Neural cell (in vitro differentiated cells): ENCODE measurements at regions not wholly inside any gene's neighbourhood (a gene's known extent, or its start where the extent isn't known, plus 50 kb on each side); places are given as distances from the start of the nearest gene placed in this dataset.

Experiments
- H2AFZ ChIP-seq: fragments of 200-600, 300-800 bp; sonication (generic), shearing (Covaris generic); 2 replicates; pipeline ENCODE4 v1.6.0; 2014; ENCODE audit warnings: low read depth, mild to moderate bottlenecking, antibody characterized with exemption, low read length, moderate library complexity
- H3F3A ChIP-seq: fragments of 200-600 bp; shearing (Covaris generic); 2 replicates; pipeline ENCODE4 v1.6.1; 2016; ENCODE audit warnings: mild to moderate bottlenecking, moderate library complexity, mixed read lengths, antibody characterized with exemption, low read length; ENCODE audit not compliant: insufficient read depth, poor library complexity, severe bottlenecking
- H3K27ac ChIP-seq: fragments of 200-600, 300-800 bp; sonication (generic), shearing (Covaris generic); 2 replicates; pipeline ENCODE4 v1.5.1; 2014; ENCODE audit warnings: mild to moderate bottlenecking, low read length, moderate library complexity
- H3K27me3 ChIP-seq: fragments of 300-800, 200-600 bp; sonication (generic), shearing (Covaris generic); 2 replicates; pipeline ENCODE4 v1.6.0; 2014; ENCODE audit warnings: mild to moderate bottlenecking, low read depth, low read length, moderate library complexity; ENCODE audit not compliant: insufficient read depth
- H3K36me3 ChIP-seq: fragments of 300-800, 200-600 bp; sonication (generic), shearing (Covaris generic); 2 replicates; pipeline ENCODE4 v1.5.1; 2014; ENCODE audit warnings: mild to moderate bottlenecking, antibody characterized with exemption, low read length, moderate library complexity; ENCODE audit not compliant: insufficient read depth
- H3K4me2 ChIP-seq: fragments of 300-800, 200-600 bp; sonication (generic), shearing (Covaris generic); 2 replicates; pipeline ENCODE4 v1.6.0; 2014; ENCODE audit warnings: mild to moderate bottlenecking, low read length
- H3K4me3 ChIP-seq: fragments of 300-800, 200-600 bp; sonication (generic), shearing (Covaris generic); 2 replicates; pipeline ENCODE4 v1.5.1; 2014; ENCODE audit warnings: mild to moderate bottlenecking, low read length, moderate library complexity
- H3K79me2 ChIP-seq: fragments of 200-600 bp; shearing (Covaris generic); replicated peaks from 2 replicates; pipeline ENCODE4 v1.6.0; 2014; ENCODE audit warnings: mild to moderate bottlenecking, low read length, moderate library complexity; ENCODE audit not compliant: insufficient read depth
- H3K9ac ChIP-seq: fragments of 300-800, 200-600 bp; sonication (generic), shearing (Covaris generic); 2 replicates; pipeline ENCODE4 v1.6.1; 2016; ENCODE audit warnings: mild to moderate bottlenecking, low read length, mixed read lengths
- H3K9me2 ChIP-seq: fragments of 200-600 bp; shearing (Covaris generic); 2 replicates; pipeline ENCODE4 v1.6.1; 2016; ENCODE audit warnings: mild to moderate bottlenecking, low read length, mixed read lengths; ENCODE audit not compliant: insufficient read depth
- H3K9me3 ChIP-seq: fragments of 200-600, 300-800 bp; sonication (generic), shearing (Covaris generic); 2 replicates; pipeline ENCODE4 v1.6.1; 2016; ENCODE audit warnings: mild to moderate bottlenecking, mixed run types, low read length, moderate library complexity, mixed read lengths
- H4K20me1 ChIP-seq: fragments of 200-600 bp; shearing (Covaris generic); 2 replicates; pipeline ENCODE4 v1.6.1; 2016; ENCODE audit warnings: mild to moderate bottlenecking, mixed run types; ENCODE audit not compliant: insufficient read depth
- EP300 ChIP-seq: fragments of 450-650 bp; conservative IDR thresholded peaks from 2 replicates; pipeline ENCODE4 v1.6.1; 2014; ENCODE audit warnings: antibody characterized with exemption, mild to moderate bottlenecking, moderate library complexity; ENCODE audit not compliant: poor library complexity, severe bottlenecking
- EZH2 ChIP-seq: fragments of 200-600, 300-800 bp; shearing (Covaris generic), sonication (generic); IDR thresholded peaks from 2 replicates; pipeline ENCODE4 v1.6.1; 2014; ENCODE audit warnings: antibody characterized with exemption, low read length, borderline replicate concordance, mild to moderate bottlenecking; ENCODE audit not compliant: insufficient read depth, poor library complexity, severe bottlenecking
- MXI1 ChIP-seq: fragments of 450-650 bp; conservative IDR thresholded peaks from 2 replicates; pipeline ENCODE4 v1.6.1; 2014; ENCODE audit warnings: antibody characterized with exemption, mild to moderate bottlenecking; ENCODE audit not compliant: poor library complexity, severe bottlenecking
- POLR2AphosphoS5 ChIP-seq: IDR thresholded peaks from 2 replicates; pipeline ENCODE4 v1.6.1; 2012
- RAD21 ChIP-seq: fragments of 450-650 bp; conservative IDR thresholded peaks from 2 replicates; pipeline ENCODE4 v1.6.1; 2014; ENCODE audit warnings: antibody characterized with exemption, mild to moderate bottlenecking, moderate library complexity
- SMC3 ChIP-seq: fragments of 450-650 bp; conservative IDR thresholded peaks from 2 replicates; pipeline ENCODE4 v1.6.1; 2014; ENCODE audit warnings: antibody characterized with exemption, mild to moderate bottlenecking, moderate library complexity; ENCODE audit not compliant: poor library complexity
- TAF1 ChIP-seq: IDR thresholded peaks from 2 replicates; pipeline ENCODE4 v1.6.1; 2012; ENCODE audit warnings: low read depth
- TF ChIP-seq, protein P1 (sequence below): fragments of 450-650 bp; IDR thresholded peaks from 2 replicates; pipeline ENCODE4 v1.5.1; 2014; ENCODE audit warnings: antibody characterized with exemption, mild to moderate bottlenecking, moderate library complexity; ENCODE audit not compliant: poor library complexity, severe bottlenecking
- TF ChIP-seq, protein P2 (sequence below): IDR thresholded peaks from 2 replicates; pipeline ENCODE4 v1.6.1; 2012; ENCODE audit warnings: borderline replicate concordance

DNA sequence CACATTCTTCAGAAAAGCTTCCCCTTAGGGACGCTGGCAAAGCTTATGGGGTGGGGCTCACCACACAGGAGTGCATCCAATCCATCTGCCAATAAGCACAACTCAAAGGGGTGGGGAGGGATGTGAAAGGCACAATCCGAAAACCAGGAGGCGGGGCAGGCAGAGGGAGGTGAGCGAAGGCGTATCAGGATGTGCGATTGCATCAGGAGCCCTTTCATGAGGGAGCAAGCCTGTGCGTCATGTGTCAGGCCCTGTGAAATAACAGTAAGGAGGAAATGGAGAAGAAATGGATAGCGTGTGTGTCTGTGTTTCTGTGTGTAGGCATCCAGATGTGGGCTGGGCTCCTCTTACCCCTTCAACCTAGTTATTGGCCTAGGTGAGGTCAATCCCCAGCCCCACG lies 382.4 kb upstream of the CDH4 start:
- H3K9me2 ChIP-seq: no peaks in the 10 kb centered on the region
- H3K27me3 ChIP-seq: no peaks in the 10 kb centered on the region
- no peaks in the 10 kb centered on the region for H4K20me1 ChIP-seq
- H2AFZ ChIP-seq: no peak overlapping the region
- no peaks in the 10 kb centered on the region for H3K36me3 ChIP-seq
- no peaks in the 10 kb centered on the region for H3F3A ChIP-seq
- no peak overlapping the region for H3K4me3 ChIP-seq
- no peaks in the 10 kb centered on the region for H3K79me2 ChIP-seq
- peak overlapping the region; percentile 42 for H3K27ac ChIP-seq
- H3K4me2 ChIP-seq: no peak overlapping the region
- H3K9ac ChIP-seq: peak overlapping the region; percentile 20
- H3K9me3 ChIP-seq: no peaks in the 10 kb centered on the region
- TF ChIP-seq RAD21: no peak
- TF ChIP-seq EP300: no peak
- no peak for TF ChIP-seq TAF1
- no peak for TF ChIP-seq EZH2
- no peak for TF ChIP-seq POLR2AphosphoS5
- no peak for TF ChIP-seq MXI1
- TF ChIP-seq, protein P1, sequence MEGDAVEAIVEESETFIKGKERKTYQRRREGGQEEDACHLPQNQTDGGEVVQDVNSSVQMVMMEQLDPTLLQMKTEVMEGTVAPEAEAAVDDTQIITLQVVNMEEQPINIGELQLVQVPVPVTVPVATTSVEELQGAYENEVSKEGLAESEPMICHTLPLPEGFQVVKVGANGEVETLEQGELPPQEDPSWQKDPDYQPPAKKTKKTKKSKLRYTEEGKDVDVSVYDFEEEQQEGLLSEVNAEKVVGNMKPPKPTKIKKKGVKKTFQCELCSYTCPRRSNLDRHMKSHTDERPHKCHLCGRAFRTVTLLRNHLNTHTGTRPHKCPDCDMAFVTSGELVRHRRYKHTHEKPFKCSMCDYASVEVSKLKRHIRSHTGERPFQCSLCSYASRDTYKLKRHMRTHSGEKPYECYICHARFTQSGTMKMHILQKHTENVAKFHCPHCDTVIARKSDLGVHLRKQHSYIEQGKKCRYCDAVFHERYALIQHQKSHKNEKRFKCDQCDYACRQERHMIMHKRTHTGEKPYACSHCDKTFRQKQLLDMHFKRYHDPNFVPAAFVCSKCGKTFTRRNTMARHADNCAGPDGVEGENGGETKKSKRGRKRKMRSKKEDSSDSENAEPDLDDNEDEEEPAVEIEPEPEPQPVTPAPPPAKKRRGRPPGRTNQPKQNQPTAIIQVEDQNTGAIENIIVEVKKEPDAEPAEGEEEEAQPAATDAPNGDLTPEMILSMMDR: no peak
- TF ChIP-seq, protein P2, sequence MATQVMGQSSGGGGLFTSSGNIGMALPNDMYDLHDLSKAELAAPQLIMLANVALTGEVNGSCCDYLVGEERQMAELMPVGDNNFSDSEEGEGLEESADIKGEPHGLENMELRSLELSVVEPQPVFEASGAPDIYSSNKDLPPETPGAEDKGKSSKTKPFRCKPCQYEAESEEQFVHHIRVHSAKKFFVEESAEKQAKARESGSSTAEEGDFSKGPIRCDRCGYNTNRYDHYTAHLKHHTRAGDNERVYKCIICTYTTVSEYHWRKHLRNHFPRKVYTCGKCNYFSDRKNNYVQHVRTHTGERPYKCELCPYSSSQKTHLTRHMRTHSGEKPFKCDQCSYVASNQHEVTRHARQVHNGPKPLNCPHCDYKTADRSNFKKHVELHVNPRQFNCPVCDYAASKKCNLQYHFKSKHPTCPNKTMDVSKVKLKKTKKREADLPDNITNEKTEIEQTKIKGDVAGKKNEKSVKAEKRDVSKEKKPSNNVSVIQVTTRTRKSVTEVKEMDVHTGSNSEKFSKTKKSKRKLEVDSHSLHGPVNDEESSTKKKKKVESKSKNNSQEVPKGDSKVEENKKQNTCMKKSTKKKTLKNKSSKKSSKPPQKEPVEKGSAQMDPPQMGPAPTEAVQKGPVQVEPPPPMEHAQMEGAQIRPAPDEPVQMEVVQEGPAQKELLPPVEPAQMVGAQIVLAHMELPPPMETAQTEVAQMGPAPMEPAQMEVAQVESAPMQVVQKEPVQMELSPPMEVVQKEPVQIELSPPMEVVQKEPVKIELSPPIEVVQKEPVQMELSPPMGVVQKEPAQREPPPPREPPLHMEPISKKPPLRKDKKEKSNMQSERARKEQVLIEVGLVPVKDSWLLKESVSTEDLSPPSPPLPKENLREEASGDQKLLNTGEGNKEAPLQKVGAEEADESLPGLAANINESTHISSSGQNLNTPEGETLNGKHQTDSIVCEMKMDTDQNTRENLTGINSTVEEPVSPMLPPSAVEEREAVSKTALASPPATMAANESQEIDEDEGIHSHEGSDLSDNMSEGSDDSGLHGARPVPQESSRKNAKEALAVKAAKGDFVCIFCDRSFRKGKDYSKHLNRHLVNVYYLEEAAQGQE: no peak
- no peak for TF ChIP-seq SMC3

DNA sequence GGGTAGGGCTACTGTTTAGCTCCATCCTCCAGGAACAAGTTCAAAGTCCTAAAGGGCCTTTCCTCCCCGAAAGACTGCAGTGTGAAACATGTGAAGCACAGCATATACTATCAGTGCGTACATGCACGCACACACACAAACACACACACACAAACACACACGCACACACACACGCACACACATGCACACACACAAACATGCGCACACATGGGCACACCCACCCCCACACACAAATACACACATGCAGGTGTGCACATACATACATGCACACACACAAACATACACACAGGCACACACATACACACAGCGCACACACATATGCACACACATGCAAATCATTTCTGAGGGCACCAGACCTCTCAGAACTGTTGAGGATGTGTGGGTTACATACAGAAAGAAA lies 382.0 kb upstream of the CDH4 start:
- TF ChIP-seq EZH2 (no peak), MXI1 (no peak), POLR2AphosphoS5 (no peak), RAD21 (no peak), TAF1 (no peak), SMC3 (no peak), EP300 (no peak)
- TF ChIP-seq, protein P1: no peak
- TF ChIP-seq, protein P2: no peak
- H3F3A ChIP-seq: no peaks in the 10 kb centered on the region
- no peaks in the 10 kb centered on the region for H3K9me2 ChIP-seq
- no peak overlapping the region for H3K4me3 ChIP-seq
- H3K36me3 ChIP-seq: no peaks in the 10 kb centered on the region
- no peak overlapping the region for H3K4me2 ChIP-seq
- H3K9me3 ChIP-seq: no peaks in the 10 kb centered on the region
- no peaks in the 10 kb centered on the region for H4K20me1 ChIP-seq
- H3K27me3 ChIP-seq: no peaks in the 10 kb centered on the region
- no peaks in the 10 kb centered on the region for H3K79me2 ChIP-seq
- H2AFZ ChIP-seq: no peak overlapping the region
- no peak overlapping the region for H3K9ac ChIP-seq
- H3K27ac ChIP-seq: peak overlapping the region; percentile 42
